Cardiac muscle cell (in vitro differentiated cells and primary cell): ENCODE measurements at regions not wholly inside any gene's neighbourhood (a gene's known extent, or its start where the extent isn't known, plus 50 kb on each side); places are given as distances from the start of the nearest gene placed in this dataset.

Source experiments
- DNase-seq, 2 donors: peaks; one replicate each; pipeline versions ENCODE4 v3.0.0 to v3.0.0-alpha.2; 2010 to 2017; ENCODE audit warnings: low read depth in 1 of 2, low spot score in 1 of 2
- H3K27ac ChIP-seq: fragments of 200-600 bp; sonication (generic); 2 replicates; pipeline ENCODE4 v1.5.1; 2016
- H3K27me3 ChIP-seq: fragments of 200-600 bp; sonication (generic); 2 replicates; pipeline ENCODE4 v1.6.0; 2016; ENCODE audit warnings: control low read depth
- H3K36me3 ChIP-seq: fragments of 200-600 bp; sonication (generic); 2 replicates; pipeline ENCODE4 v1.5.1; 2016; ENCODE audit warnings: control low read depth
- H3K4me1 ChIP-seq: fragments of 200-600 bp; sonication (generic); 2 replicates; pipeline ENCODE4 v1.8.1; 2017; ENCODE audit warnings: low read depth, mild to moderate bottlenecking, mixed run types
- H3K4me3 ChIP-seq: fragments of 200-600 bp; sonication (generic); 2 replicates; pipeline ENCODE4 v1.5.1; 2016; ENCODE audit warnings: mild to moderate bottlenecking
- H3K9me3 ChIP-seq: fragments of 200-600 bp; sonication (generic); 2 replicates; pipeline ENCODE4 v1.5.1; 2017; ENCODE audit warnings: low read depth, mild to moderate bottlenecking, control low read depth
- TF ChIP-seq, protein P1 (sequence below): IDR thresholded peaks from 2 replicates; pipeline ENCODE4 v1.5.1; 2012; ENCODE audit warnings: low read depth, mild to moderate bottlenecking, low read length

DNA sequence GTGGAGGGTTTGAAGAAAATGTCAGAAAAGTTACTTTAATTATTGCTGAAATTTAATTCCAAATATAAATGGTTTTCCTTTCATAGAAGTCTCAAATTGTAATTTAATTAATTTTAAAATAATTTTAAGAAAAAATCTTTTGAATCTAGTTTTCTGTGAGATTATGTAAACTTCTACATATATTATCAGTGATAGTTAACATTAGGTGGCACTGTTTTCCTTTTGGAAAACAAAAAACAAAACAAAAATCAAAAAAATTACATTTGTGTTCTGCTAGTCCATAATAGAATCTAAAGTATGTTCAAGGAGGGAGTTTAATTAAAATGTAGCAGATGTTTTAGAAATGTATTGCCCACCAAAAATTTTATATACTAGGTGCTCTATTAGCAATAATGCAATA is 1456.7 kb downstream of the REEP3 start:
- TF ChIP-seq, protein P1, sequence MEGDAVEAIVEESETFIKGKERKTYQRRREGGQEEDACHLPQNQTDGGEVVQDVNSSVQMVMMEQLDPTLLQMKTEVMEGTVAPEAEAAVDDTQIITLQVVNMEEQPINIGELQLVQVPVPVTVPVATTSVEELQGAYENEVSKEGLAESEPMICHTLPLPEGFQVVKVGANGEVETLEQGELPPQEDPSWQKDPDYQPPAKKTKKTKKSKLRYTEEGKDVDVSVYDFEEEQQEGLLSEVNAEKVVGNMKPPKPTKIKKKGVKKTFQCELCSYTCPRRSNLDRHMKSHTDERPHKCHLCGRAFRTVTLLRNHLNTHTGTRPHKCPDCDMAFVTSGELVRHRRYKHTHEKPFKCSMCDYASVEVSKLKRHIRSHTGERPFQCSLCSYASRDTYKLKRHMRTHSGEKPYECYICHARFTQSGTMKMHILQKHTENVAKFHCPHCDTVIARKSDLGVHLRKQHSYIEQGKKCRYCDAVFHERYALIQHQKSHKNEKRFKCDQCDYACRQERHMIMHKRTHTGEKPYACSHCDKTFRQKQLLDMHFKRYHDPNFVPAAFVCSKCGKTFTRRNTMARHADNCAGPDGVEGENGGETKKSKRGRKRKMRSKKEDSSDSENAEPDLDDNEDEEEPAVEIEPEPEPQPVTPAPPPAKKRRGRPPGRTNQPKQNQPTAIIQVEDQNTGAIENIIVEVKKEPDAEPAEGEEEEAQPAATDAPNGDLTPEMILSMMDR = no peak
- no peaks in the 10 kb centered on the region for H3K9me3 ChIP-seq
- H3K4me1 ChIP-seq = no peaks in the 10 kb centered on the region
- H3K4me3 ChIP-seq = no peak overlapping the region
- H3K27me3 ChIP-seq = no peaks in the 10 kb centered on the region
- H3K27ac ChIP-seq = no peak overlapping the region
- no peaks in the 10 kb centered on the region for H3K36me3 ChIP-seq
- peak in 1 of 2 donors; percentile 3 for DNase-seq

DNA sequence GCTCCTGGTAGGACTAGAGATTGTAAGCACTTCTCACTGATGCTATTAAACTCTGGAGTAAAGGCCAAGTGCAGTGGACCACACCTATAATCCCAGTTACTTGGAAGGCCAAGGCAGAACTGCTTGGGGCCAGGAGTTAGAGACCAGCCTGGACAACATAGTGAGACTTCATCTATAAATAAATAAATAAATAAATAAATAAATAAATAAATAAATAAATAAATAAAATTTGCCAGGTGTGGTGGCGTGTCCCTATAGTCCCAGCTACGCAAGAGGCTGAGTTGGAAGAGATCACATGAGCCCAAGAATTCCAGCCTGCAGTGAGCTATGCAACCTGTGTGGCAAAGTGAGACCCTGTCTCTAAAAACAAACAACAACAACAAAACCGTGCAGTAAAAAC is 1475.7 kb downstream of the REEP3 start:
- Histone ChIP-seq H3K4me3 (no peak overlapping the region), H3K27me3 (no peaks in the 10 kb centered on the region), H3K4me1 (no peaks in the 10 kb centered on the region), H3K36me3 (no peaks in the 10 kb centered on the region), H3K9me3 (no peaks in the 10 kb centered on the region), H3K27ac (no peak overlapping the region)
- TF ChIP-seq, protein P1 = no peak
- DNase-seq = no peak

GRCh38 chr10:65010845-65011244 is 1489.6 kb downstream of the REEP3 start:
- Histone ChIP-seq H3K36me3 (no peaks in the 10 kb centered on the region), H3K9me3 (no peaks in the 10 kb centered on the region), H3K4me3 (no peak overlapping the region), H3K27ac (no peak overlapping the region), H3K4me1 (no peaks in the 10 kb centered on the region), H3K27me3 (no peaks in the 10 kb centered on the region)
- TF ChIP-seq, protein P1 = no peak
- no peak for DNase-seq

DNA sequence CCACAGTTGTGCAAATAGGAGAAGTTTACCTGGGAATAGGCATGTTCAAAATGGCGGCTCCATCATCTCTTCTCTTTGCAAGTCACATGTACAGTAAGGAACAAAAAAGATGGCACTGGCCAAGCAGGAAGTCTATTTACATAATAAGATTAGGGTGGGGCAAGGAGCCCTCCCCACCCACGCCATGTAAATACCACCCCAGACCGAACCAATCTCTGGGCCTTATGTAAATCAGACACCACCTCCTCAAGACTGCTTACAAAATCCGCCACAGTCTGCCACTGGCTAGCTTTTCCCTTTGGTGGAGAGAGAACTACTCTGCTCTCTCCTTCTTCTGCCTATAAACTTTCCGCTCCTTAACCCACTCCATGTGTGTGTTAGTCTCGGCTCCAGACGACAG is 1496.3 kb downstream of the REEP3 start:
- TF ChIP-seq, protein P1 = no peak
- Histone ChIP-seq H3K4me3 (no peak overlapping the region), H3K9me3 (no peaks in the 10 kb centered on the region), H3K36me3 (no peaks in the 10 kb centered on the region), H3K27ac (no peak overlapping the region), H3K4me1 (no peaks in the 10 kb centered on the region), H3K27me3 (no peaks in the 10 kb centered on the region)
- no peak for DNase-seq

GRCh38 chr10:65024886-65025285 is 1503.7 kb downstream of the REEP3 start:
- TF ChIP-seq, protein P1 = no peak
- no peak overlapping the region for H3K4me3 ChIP-seq
- H3K36me3 ChIP-seq = no peaks in the 10 kb centered on the region
- DNase-seq = no peak
- H3K27me3 ChIP-seq = no peaks in the 10 kb centered on the region
- H3K9me3 ChIP-seq = no peaks in the 10 kb centered on the region
- H3K27ac ChIP-seq = no peak overlapping the region
- no peaks in the 10 kb centered on the region for H3K4me1 ChIP-seq

DNA sequence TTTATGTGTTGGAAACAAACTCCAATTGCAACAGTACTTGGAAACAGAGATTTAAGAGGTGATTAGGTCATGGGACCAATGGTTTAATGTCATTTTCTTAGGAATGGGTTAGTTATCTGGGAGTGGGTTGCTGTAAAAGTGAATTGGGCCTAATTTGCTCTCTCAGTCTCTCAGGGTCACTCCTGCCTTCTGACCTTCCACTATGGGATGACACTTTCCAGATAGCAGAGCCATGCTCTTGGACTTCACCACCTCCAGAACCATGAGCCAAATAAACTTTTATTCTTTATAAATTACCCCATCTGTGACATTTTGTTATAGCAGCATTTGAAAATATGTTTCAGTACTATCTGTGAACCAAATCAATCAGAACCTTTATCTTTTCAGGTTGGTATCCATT is 1509.1 kb downstream of the REEP3 start:
- H3K36me3 ChIP-seq = no peaks in the 10 kb centered on the region
- H3K27ac ChIP-seq = no peak overlapping the region
- H3K4me1 ChIP-seq = no peaks in the 10 kb centered on the region
- DNase-seq = no peak
- H3K9me3 ChIP-seq = no peaks in the 10 kb centered on the region
- no peak overlapping the region for H3K4me3 ChIP-seq
- TF ChIP-seq, protein P1 = no peak
- no peaks in the 10 kb centered on the region for H3K27me3 ChIP-seq
